HCT116 (cell line): ENCODE measurements at regions not wholly inside any gene's neighbourhood (a gene's known extent, or its start where the extent isn't known, plus 50 kb on each side); places are given as distances from the start of the nearest gene placed in this dataset.
"Not testable (repeated sequence)": the region's sequence is repeated elsewhere in the genome, so short reads cannot be mapped to it uniquely, and the experiment has no call there.

Source experiments
- ATAC-seq: fragments of 200-7000 bp; cut with Tn5 transposase; 2 replicates; pipeline ENCODE4 v1.9.1; 2020; ENCODE audit warnings: mild to moderate bottlenecking, moderate library complexity
- BruUV-seq: library from RNA; stranded (reverse); fragments of 400-500 nt; replicated peaks from 2 replicates; lab custom pipeline; 2021; lab: Mats Ljungman, UMichigan
- CTCF ChIA-PET: fragments of 300-600 bp; sonication (Branson Sonifier 250); formaldehyde crosslinking; loops from one replicate; lab custom pipeline; 2021; ENCODE audit warnings: antibody characterized with exemption; lab: Charles Lee
- POLR2A ChIA-PET: fragments of 300-600, 350-600 bp; sonication (Branson Sonifier 250); formaldehyde crosslinking; loops from one replicate; lab custom pipeline; 2021; ENCODE audit warnings: antibody characterized with exemption; lab: Charles Lee
- RAD21 ChIA-PET, 2 experiments: fragments of 300-600 bp; sonication (Branson Sonifier 250); formaldehyde crosslinking; loops; one replicate each; lab custom pipeline; 2023; ENCODE audit warnings: low total read pairs in 2 of 2; ENCODE audit not compliant: uncharacterized antibody in 2 of 2, unreplicated experiment in 2 of 2, low non-redundant PET in 1 of 2; lab: Charles Lee
- DNase-seq: peaks from one replicate; pipeline ENCODE4 v3.0.0-alpha.2; 2010; ENCODE audit warnings: low read depth, low spot score
- H2AFZ ChIP-seq: fragments of 200-600 bp; shearing (Covaris generic), sonication (generic); 2 replicates; pipeline ENCODE4 v1.6.1; 2017; ENCODE audit warnings: low read depth, mixed run types, mixed read lengths, antibody characterized with exemption, low read length; ENCODE audit not compliant: poor library complexity, severe bottlenecking
- H3K27ac ChIP-seq: 2 replicates; pipeline ENCODE4 v1.5.1; 2012; ENCODE audit warnings: low read depth, low read length
- H3K27me3 ChIP-seq: fragments of 200-600 bp; sonication (generic); 2 replicates; pipeline ENCODE4 v1.6.1; 2016; ENCODE audit warnings: mixed run types, low read length, mixed read lengths; ENCODE audit not compliant: insufficient read depth
- H3K36me3 ChIP-seq, 2 experiments: fragments of 200-500 bp in 1 of 2; fragments of 200-600 bp in 1 of 2; sonication (Bioruptor generic) in 1 of 2; sonication (generic) in 1 of 2; 2 replicates each; pipeline versions ENCODE4 v1.5.1 to v1.6.1; 2014 to 2016; ENCODE audit warnings: low read length in 2 of 2, inconsistent platforms in 1 of 2, mixed read lengths in 1 of 2, mixed run types in 1 of 2; ENCODE audit not compliant: insufficient read depth in 2 of 2, control insufficient read depth in 1 of 2
- H3K4me1 ChIP-seq, 2 experiments: fragments of 200-600 bp in 1 of 2; sonication (generic) in 1 of 2; 2 replicates each; pipeline versions ENCODE4 v1.5.1 to v1.6.1; 2012 to 2017; ENCODE audit warnings: low read length in 2 of 2, inconsistent platforms in 1 of 2, mild to moderate bottlenecking in 1 of 2, mixed read lengths in 1 of 2, mixed run types in 1 of 2, moderate library complexity in 1 of 2; ENCODE audit not compliant: insufficient read depth in 2 of 2, control insufficient read depth in 1 of 2
- H3K4me2 ChIP-seq: fragments of 200-600 bp; sonication (generic); 2 replicates; pipeline ENCODE4 v1.6.1; 2017; ENCODE audit warnings: mixed run types, low read length, mixed read lengths
- H3K4me3 ChIP-seq, 2 experiments: fragments of 200-600 bp in 1 of 2; sonication (generic) in 1 of 2; replicated peaks in 1 of 2; 2 replicates each; pipeline ENCODE4 v1.5.1; 2011 to 2016; ENCODE audit warnings: low read length in 2 of 2, control low read depth in 1 of 2, low read depth in 1 of 2, mild to moderate bottlenecking in 1 of 2, mixed read lengths in 1 of 2, mixed run types in 1 of 2
- H3K79me2 ChIP-seq: fragments of 200-600 bp; sonication (generic); 2 replicates; pipeline ENCODE4 v1.6.1; 2017; ENCODE audit warnings: mild to moderate bottlenecking, mixed run types, low read length, moderate library complexity, mixed read lengths; ENCODE audit not compliant: insufficient read depth
- H3K9ac ChIP-seq: fragments of 200-600 bp; sonication (generic); 2 replicates; pipeline ENCODE4 v1.6.1; 2016; ENCODE audit warnings: low read length, mixed read lengths
- H3K9me2 ChIP-seq: fragments of 200-600 bp; sonication (generic), shearing (Covaris generic); 2 replicates; pipeline ENCODE4 v1.6.1; 2017; ENCODE audit warnings: mixed run types, mild to moderate bottlenecking, moderate library complexity; ENCODE audit not compliant: insufficient read depth
- H3K9me3 ChIP-seq, 2 experiments: fragments of 200-500 bp in 1 of 2; fragments of 200-600 bp in 1 of 2; sonication (Bioruptor generic) in 1 of 2; sonication (generic) in 1 of 2; 2 replicates each; pipeline ENCODE4 v1.6.1; 2014 to 2017; ENCODE audit warnings: low read length in 2 of 2, mixed read lengths in 2 of 2, inconsistent platforms in 1 of 2, low read depth in 1 of 2, mild to moderate bottlenecking in 1 of 2, mixed run types in 1 of 2, moderate library complexity in 1 of 2; ENCODE audit not compliant: control insufficient read depth in 1 of 2, insufficient read depth in 1 of 2
- H4K20me1 ChIP-seq: fragments of 200-600 bp; sonication (generic), shearing (Covaris generic); 2 replicates; pipeline ENCODE4 v1.6.1; 2017; ENCODE audit warnings: mixed run types, mild to moderate bottlenecking, moderate library complexity; ENCODE audit not compliant: insufficient read depth
- intact Hi-C: fragments of 100-400 bp; cut with micrococcal nuclease; formaldehyde crosslinking; loops from 2 replicates; pipeline ENCODE4 v1.10.0; 2022

DNA sequence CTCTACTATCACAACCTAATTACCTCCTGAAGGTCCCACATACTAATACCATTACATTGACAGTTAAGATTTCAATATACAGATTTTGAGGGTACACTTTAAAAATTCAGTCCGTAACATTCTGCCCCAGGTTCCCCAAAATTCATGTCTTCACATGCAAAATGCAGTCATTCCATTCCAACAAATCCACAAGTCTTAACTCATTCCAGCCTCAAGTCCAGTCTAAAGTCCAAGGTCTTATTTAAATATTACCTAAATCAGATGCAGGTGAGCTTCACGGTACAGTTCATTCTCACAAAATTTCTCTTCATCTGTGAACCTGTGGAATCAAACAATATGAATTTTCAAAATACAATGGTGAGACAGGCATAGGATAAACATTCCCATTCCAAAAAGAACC, 1332.0 kb downstream of the CDH12 start:
- H3K4me3 ChIP-seq, H3K9ac ChIP-seq, H4K20me1 ChIP-seq, BruUV-seq, H3K4me2 ChIP-seq, H3K9me3 ChIP-seq, RAD21 ChIA-PET, CTCF ChIA-PET, POLR2A ChIA-PET, H3K79me2 ChIP-seq, intact Hi-C loops, H3K27me3 ChIP-seq, H3K36me3 ChIP-seq, H2AFZ ChIP-seq, H3K27ac ChIP-seq, ATAC-seq, DNase-seq, H3K4me1 ChIP-seq, H3K9me2 ChIP-seq: not testable (repeated sequence)

DNA sequence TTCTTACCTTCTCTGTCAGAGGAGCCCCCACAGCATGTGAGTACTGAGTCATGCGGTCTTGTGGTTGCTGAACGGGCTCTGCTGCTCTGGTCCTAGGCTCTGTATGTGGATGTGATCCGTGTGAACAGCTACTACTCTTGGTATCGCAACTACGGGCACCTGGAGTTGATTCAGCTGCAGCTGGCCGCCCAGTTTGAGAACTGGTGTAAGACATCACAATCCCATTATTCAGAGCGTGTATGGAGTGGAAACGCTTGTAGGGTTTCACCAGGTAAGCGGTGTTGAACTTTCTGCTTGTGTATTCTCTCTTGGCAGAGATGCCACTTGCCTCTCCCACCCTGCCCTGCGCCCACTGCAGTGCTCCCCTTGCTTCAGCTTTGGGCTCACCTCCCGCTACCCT, 1356.2 kb downstream of the CDH12 start:
- intact Hi-C loops = not testable (repeated sequence)

DNA sequence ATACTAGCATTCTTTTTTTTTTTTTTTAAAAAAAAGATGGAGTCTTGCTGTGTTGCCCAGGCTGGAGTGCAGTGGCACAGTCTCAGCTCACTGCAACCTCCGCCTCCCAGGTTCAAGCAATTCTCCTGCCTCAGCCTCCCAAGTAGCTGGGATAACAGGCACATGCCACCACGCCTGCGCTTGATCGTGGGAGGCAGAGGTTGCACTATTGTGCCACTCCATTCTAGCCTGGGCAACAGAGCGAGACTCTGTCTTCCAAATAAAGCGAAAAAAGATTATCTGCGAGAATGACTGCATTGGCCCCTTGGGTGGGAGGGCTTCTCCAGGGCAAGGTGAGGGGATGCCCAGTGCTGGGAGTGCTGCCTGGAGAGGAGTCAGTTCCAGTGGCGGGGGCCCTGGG, 1357.1 kb downstream of the CDH12 start:
- H2AFZ ChIP-seq, BruUV-seq, H3K4me3 ChIP-seq, H4K20me1 ChIP-seq, H3K27me3 ChIP-seq, intact Hi-C loops, POLR2A ChIA-PET, H3K4me1 ChIP-seq, H3K79me2 ChIP-seq, ATAC-seq, H3K4me2 ChIP-seq, H3K9me3 ChIP-seq, RAD21 ChIA-PET, DNase-seq, H3K36me3 ChIP-seq, CTCF ChIA-PET, H3K9ac ChIP-seq, H3K9me2 ChIP-seq, H3K27ac ChIP-seq: not testable (repeated sequence)

More for the DNA sequence above, 1356.2 kb downstream of the CDH12 start:
- H3K36me3 ChIP-seq, H3K4me1 ChIP-seq, H3K27me3 ChIP-seq, CTCF ChIA-PET, H3K9ac ChIP-seq, POLR2A ChIA-PET, RAD21 ChIA-PET, H3K4me3 ChIP-seq, H2AFZ ChIP-seq, H4K20me1 ChIP-seq, H3K9me2 ChIP-seq, H3K27ac ChIP-seq, BruUV-seq, H3K9me3 ChIP-seq, ATAC-seq, H3K79me2 ChIP-seq, H3K4me2 ChIP-seq, DNase-seq: not testable (repeated sequence)

DNA sequence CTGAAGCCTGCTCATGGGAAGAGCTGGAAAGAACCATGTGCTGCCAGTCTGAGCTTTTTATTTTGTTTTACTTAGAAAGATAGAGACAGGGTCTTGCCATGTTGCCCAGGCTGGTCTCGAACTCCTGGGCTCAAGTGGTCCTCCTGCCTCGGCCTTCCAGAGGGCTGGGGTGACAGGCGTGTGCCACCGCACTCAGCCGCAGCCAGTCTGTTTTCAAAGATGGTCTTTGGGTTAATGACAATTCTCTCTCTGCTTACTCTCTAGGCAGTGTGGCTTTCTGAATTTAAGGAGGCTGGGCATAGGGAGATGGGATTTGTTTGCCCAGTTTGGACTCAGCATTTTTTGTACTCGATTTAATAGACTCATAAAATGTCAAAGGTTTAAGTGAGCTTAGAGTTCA, 1357.9 kb downstream of the CDH12 start:
- H3K79me2 ChIP-seq, H3K9ac ChIP-seq, POLR2A ChIA-PET, CTCF ChIA-PET, H3K27ac ChIP-seq, RAD21 ChIA-PET, H3K27me3 ChIP-seq, intact Hi-C loops, H3K4me1 ChIP-seq, H3K4me3 ChIP-seq, H3K9me3 ChIP-seq, ATAC-seq, H4K20me1 ChIP-seq, BruUV-seq, H3K4me2 ChIP-seq, H2AFZ ChIP-seq, H3K9me2 ChIP-seq, DNase-seq, H3K36me3 ChIP-seq: not testable (repeated sequence)

DNA sequence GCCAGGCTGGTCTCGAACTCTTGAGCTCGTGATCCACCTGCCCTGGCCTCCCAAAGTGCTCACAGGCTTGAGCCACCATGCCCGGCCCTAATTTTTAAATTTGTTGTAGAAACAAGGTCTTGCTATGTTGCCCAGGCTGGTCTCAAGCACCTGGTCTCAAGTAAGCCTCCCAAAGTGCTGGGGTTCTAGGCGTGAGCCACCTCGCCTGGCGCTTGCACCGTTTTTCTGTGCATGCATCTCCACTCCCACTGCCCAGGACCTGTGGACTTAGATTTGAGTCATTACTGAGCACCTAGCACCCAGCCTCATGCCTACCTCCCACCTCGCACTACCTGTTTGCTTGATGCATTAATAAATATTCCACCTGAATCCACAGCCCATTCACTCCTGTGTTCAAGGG, 1359.1 kb downstream of the CDH12 start:
- POLR2A ChIA-PET, H3K9me2 ChIP-seq, H3K27ac ChIP-seq, H3K79me2 ChIP-seq, CTCF ChIA-PET, DNase-seq, H3K27me3 ChIP-seq, intact Hi-C loops, H2AFZ ChIP-seq, H4K20me1 ChIP-seq, H3K4me3 ChIP-seq, H3K9me3 ChIP-seq, H3K4me1 ChIP-seq, BruUV-seq, H3K9ac ChIP-seq, ATAC-seq, H3K4me2 ChIP-seq, RAD21 ChIA-PET, H3K36me3 ChIP-seq: not testable (repeated sequence)
